ENCODE measurements at regions not wholly inside any gene's neighbourhood (a gene's known extent, or its start where the extent isn't known, plus 50 kb on each side); places are given as distances from the start of the nearest gene placed in this dataset.

- TF ChIP-seq POLR2AphosphoS5 (IDR thresholded peaks at IDR 0.05; ENCODE audit: low read depth, low read length) (no peak), POLR2A (IDR thresholded peaks at IDR 0.05; ENCODE audit: low read depth, low read length) (no peak), TAF1 (IDR thresholded peaks at IDR 0.05; ENCODE audit: borderline replicate concordance, low read depth, low read length) (no peak)
Observed at GRCh38 chr1:184895086-184895485, 79.2 kb downstream of the NIBAN1 start.

Data from GM12892 (cell line).